Subcutaneous abdominal adipose tissue (tissue), 5 donors: ENCODE measurements at regions not wholly inside any gene's neighbourhood (a gene's known extent, or its start where the extent isn't known, plus 50 kb on each side); places are given as distances from the start of the nearest gene placed in this dataset.

ENCODE experiments used
- H3K27ac ChIP-seq: one replicate; pipeline ENCODE4 v1.7.0; 2013; ENCODE audit warnings: low read depth, mild to moderate bottlenecking, inconsistent platforms, low read length, moderate library complexity
- H3K27me3 ChIP-seq, 5 donors: one replicate each; pipeline ENCODE4 v1.7.0; 2013; ENCODE audit warnings: low read length in 5 of 5, inconsistent platforms in 1 of 5; ENCODE audit not compliant: control insufficient read depth in 5 of 5, insufficient read depth in 4 of 5
- H3K36me3 ChIP-seq, 5 donors: one replicate each; pipeline ENCODE4 v1.7.0; 2013; ENCODE audit warnings: low read length in 5 of 5; ENCODE audit not compliant: control insufficient read depth in 5 of 5, insufficient read depth in 5 of 5
- H3K4me1 ChIP-seq, 5 donors: one replicate each; pipeline ENCODE4 v1.7.0; 2013; ENCODE audit warnings: low read length in 5 of 5, mild to moderate bottlenecking in 3 of 5, moderate library complexity in 1 of 5; ENCODE audit not compliant: control insufficient read depth in 5 of 5, insufficient read depth in 5 of 5
- H3K4me3 ChIP-seq, 5 donors: one replicate each; pipeline ENCODE4 v1.7.0; 2013; ENCODE audit warnings: low read length in 5 of 5, low read depth in 1 of 5
- H3K9ac ChIP-seq, 5 donors: one replicate each; pipeline ENCODE4 v1.7.0; 2013; ENCODE audit warnings: low read length in 5 of 5, mild to moderate bottlenecking in 4 of 5, moderate library complexity in 3 of 5
- H3K9me3 ChIP-seq, 5 donors: one replicate each; pipeline ENCODE4 v1.7.0; 2013; ENCODE audit warnings: low read length in 5 of 5; ENCODE audit not compliant: control insufficient read depth in 5 of 5
- donor health status: healthy.
- donor health status: healthy.
- donor health status: healthy.
- donor health status: healthy.
- donor health status: healthy.

- H3K4me3 ChIP-seq, result no peak overlapping the region
- H3K9ac ChIP-seq, result no peak overlapping the region
- no peaks in the 10 kb centered on the region for H3K27me3 ChIP-seq
- H3K9me3 ChIP-seq, result no peaks in the 10 kb centered on the region
- no peak overlapping the region for H3K27ac ChIP-seq
- H3K36me3 ChIP-seq, result no peaks in the 10 kb centered on the region
- no peaks in the 10 kb centered on the region for H3K4me1 ChIP-seq
Observed at GRCh38 chr12:58293308-58293982, 352.1 kb downstream of the ATP23 start.

- Histone ChIP-seq H3K27ac (no peak overlapping the region), H3K9me3 (no peaks in the 10 kb centered on the region), H3K27me3 (no peaks in the 10 kb centered on the region), H3K9ac (no peak overlapping the region), H3K4me1 (no peaks in the 10 kb centered on the region), H3K36me3 (no peaks in the 10 kb centered on the region), H3K4me3 (no peak overlapping the region)
Observed at GRCh38 chr12:58295268-58295667, 353.9 kb downstream of the ATP23 start.

GRCh38 chr12:58296863-58297262, 355.5 kb downstream of the ATP23 start:
- Histone ChIP-seq H3K36me3 (no peaks in the 10 kb centered on the region), H3K4me1 (no peaks in the 10 kb centered on the region), H3K9ac (no peak overlapping the region), H3K27ac (no peak overlapping the region), H3K4me3 (no peak overlapping the region), H3K27me3 (no peaks in the 10 kb centered on the region), H3K9me3 (no peaks in the 10 kb centered on the region)

GRCh38 chr12:58298803-58299202, 357.4 kb downstream of the ATP23 start:
- no peaks in the 10 kb centered on the region for H3K36me3 ChIP-seq
- no peak overlapping the region for H3K9ac ChIP-seq
- no peaks in the 10 kb centered on the region for H3K9me3 ChIP-seq
- H3K4me3 ChIP-seq, result no peak overlapping the region
- no peak overlapping the region for H3K27ac ChIP-seq
- peaks cover 0 to 7% (median 0%) of the 10 kb centered on the region in 5 donors for H3K4me1 ChIP-seq
- no peaks in the 10 kb centered on the region for H3K27me3 ChIP-seq

- Histone ChIP-seq H3K9me3 (no peaks in the 10 kb centered on the region), H3K9ac (no peak overlapping the region), H3K4me3 (no peak overlapping the region), H3K36me3 (no peaks in the 10 kb centered on the region), H3K4me1 (peaks cover 0 to 7% (median 0%) of the 10 kb centered on the region in 5 donors), H3K27ac (no peak overlapping the region), H3K27me3 (no peaks in the 10 kb centered on the region)
Observed at GRCh38 chr12:58299371-58299770, 358.0 kb downstream of the ATP23 start.

GRCh38 chr12:58301038-58301729, 359.8 kb downstream of the ATP23 start:
- no peaks in the 10 kb centered on the region for H3K27me3 ChIP-seq
- no peak overlapping the region for H3K9ac ChIP-seq
- H3K4me1 ChIP-seq, result peaks cover 0 to 7% (median 0%) of the 10 kb centered on the region in 5 donors
- H3K9me3 ChIP-seq, result no peaks in the 10 kb centered on the region
- no peaks in the 10 kb centered on the region for H3K36me3 ChIP-seq
- H3K4me3 ChIP-seq, result no peak overlapping the region
- no peak overlapping the region for H3K27ac ChIP-seq

GRCh38 chr12:58301730-58302122, 360.4 kb downstream of the ATP23 start:
- H3K9ac ChIP-seq, result no peak overlapping the region
- H3K4me1 ChIP-seq, result peaks cover 0 to 7% (median 0%) of the 10 kb centered on the region in 5 donors
- H3K27ac ChIP-seq, result no peak overlapping the region
- no peaks in the 10 kb centered on the region for H3K27me3 ChIP-seq
- no peaks in the 10 kb centered on the region for H3K9me3 ChIP-seq
- no peak overlapping the region for H3K4me3 ChIP-seq
- H3K36me3 ChIP-seq, result no peaks in the 10 kb centered on the region

GRCh38 chr12:58302487-58303011, 361.2 kb downstream of the ATP23 start:
- Histone ChIP-seq H3K36me3 (no peaks in the 10 kb centered on the region), H3K27me3 (no peaks in the 10 kb centered on the region), H3K9ac (no peak overlapping the region), H3K9me3 (peaks cover 0 to 2% (median 0%) of the 10 kb centered on the region in 5 donors), H3K4me1 (peaks cover 0 to 7% (median 0%) of the 10 kb centered on the region in 5 donors), H3K4me3 (no peak overlapping the region), H3K27ac (no peak overlapping the region)

- H3K4me1 ChIP-seq, result peaks cover 0 to 13% (median 7%) of the 10 kb centered on the region in 5 donors
- H3K9me3 ChIP-seq, result peaks cover 0 to 2% (median 0%) of the 10 kb centered on the region in 5 donors
- no peak overlapping the region for H3K9ac ChIP-seq
- no peak overlapping the region for H3K4me3 ChIP-seq
- H3K27ac ChIP-seq, result no peak overlapping the region
- H3K27me3 ChIP-seq, result no peaks in the 10 kb centered on the region
- no peaks in the 10 kb centered on the region for H3K36me3 ChIP-seq
Observed at GRCh38 chr12:58306266-58307000, 365.1 kb downstream of the ATP23 start.

- Histone ChIP-seq H3K36me3 (no peaks in the 10 kb centered on the region), H3K27ac (no peak overlapping the region), H3K4me3 (no peak overlapping the region), H3K9ac (no peak overlapping the region), H3K9me3 (peaks cover 0 to 2% (median 0%) of the 10 kb centered on the region in 5 donors), H3K27me3 (no peaks in the 10 kb centered on the region), H3K4me1 (peaks cover 0 to 10% (median 6%) of the 10 kb centered on the region in 5 donors)
Observed at GRCh38 chr12:58309806-58310205, 368.4 kb downstream of the ATP23 start.
